ENCODE measurements at regions not wholly inside any gene's neighbourhood (a gene's known extent, or its start where the extent isn't known, plus 50 kb on each side); places are given as distances from the start of the nearest gene placed in this dataset.

DNA sequence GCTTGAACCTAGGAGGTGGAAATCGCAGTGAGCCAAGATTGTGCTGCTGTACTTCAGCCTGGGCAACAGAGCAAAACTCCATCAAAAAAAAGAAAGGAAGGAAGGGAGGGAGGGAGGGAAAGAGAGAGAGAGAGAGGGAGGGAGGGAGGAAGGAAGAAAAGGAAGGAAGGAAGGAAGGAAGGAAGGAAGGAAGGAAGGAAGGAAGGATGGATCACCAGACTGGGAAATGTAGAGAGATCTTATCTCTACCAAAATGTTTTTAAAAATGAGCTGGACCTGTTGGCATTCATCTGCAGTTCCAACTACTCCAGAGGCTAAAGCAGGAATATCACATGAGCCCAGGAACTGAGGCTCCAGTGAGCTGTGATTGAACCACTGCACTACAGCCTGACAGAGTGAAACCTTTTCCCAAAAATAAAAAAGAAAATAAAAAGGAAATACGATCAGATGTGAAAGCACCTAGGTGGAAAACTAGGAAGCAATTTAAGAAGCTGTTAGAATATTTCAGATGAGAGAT, 239.4 kb downstream of the CDH7 start:
- no peak overlapping the region for H3K4me2 ChIP-seq (ENCODE audit: low read length)
- RAD21 ChIA-PET (ENCODE audit: low non-redundant PET in 1 of 2, low total read pairs in 2 of 2, uncharacterized antibody in 2 of 2, unreplicated experiment in 2 of 2) = no interaction called here
- ATAC-seq = no peak
- H3K9ac ChIP-seq (ENCODE audit: low read length) = no peak overlapping the region
- intact Hi-C loops (cut with micrococcal nuclease) = no loop called here
- H3K4me3 ChIP-seq (replicated peaks in 1 of 2; ENCODE audit: low read depth in 1 of 2, low read length in 2 of 2) = no peak overlapping the region
- H3K27ac ChIP-seq (ENCODE audit: low read depth, low read length) = no peak overlapping the region
- H3K9me3 ChIP-seq (ENCODE audit: control insufficient read depth in 1 of 2, insufficient read depth in 1 of 2, low read depth in 1 of 2, low read length in 2 of 2) = peaks cover 0 to 5% of the 10 kb centered on the region in 2 experiments; a peak in 2 of 4 replicates
- H4K20me1 ChIP-seq (ENCODE audit: insufficient read depth) = no peaks in the 10 kb centered on the region
- no peak overlapping the region for H2AFZ ChIP-seq (ENCODE audit: low read depth, low read length, poor library complexity, severe bottlenecking)
- no peaks in the 10 kb centered on the region for H3K9me2 ChIP-seq (ENCODE audit: insufficient read depth)
- no peak for TF ChIP-seq SP1 (IDR thresholded peaks at IDR 0.05; ENCODE audit: low read depth)
- no peak for TF ChIP-seq SIN3A (IDR thresholded peaks at IDR 0.05; ENCODE audit: low read depth)
- TF ChIP-seq, protein P1, sequence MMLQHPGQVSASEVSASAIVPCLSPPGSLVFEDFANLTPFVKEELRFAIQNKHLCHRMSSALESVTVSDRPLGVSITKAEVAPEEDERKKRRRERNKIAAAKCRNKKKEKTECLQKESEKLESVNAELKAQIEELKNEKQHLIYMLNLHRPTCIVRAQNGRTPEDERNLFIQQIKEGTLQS (IDR thresholded peaks at IDR 0.05) = no peak
- TF ChIP-seq EGR1 (IDR thresholded peaks at IDR 0.05; ENCODE audit: low read depth) = no peak
- TF ChIP-seq POLR2AphosphoS5 (IDR thresholded peaks at IDR 0.05; ENCODE audit: low read depth, low read length) = no peak
- CTCF ChIA-PET = no interaction called here
- no peak for DNase-seq (ENCODE audit: low read depth, low spot score)
- BruUV-seq (replicated peaks) = no TSS peak
- no peaks in the 10 kb centered on the region for H3K36me3 ChIP-seq (ENCODE audit: control insufficient read depth in 1 of 2, insufficient read depth in 2 of 2, low read length in 2 of 2)
- no peaks in the 10 kb centered on the region for H3K27me3 ChIP-seq (ENCODE audit: insufficient read depth, low read length)
- POLR2A ChIA-PET = no interaction called here
- H3K79me2 ChIP-seq (ENCODE audit: insufficient read depth, low read length) = no peaks in the 10 kb centered on the region
- H3K4me1 ChIP-seq (ENCODE audit: control insufficient read depth in 1 of 2, insufficient read depth in 2 of 2, low read length in 2 of 2) = no peaks in the 10 kb centered on the region

GRCh38 chr18:65988972-65989371, 238.2 kb downstream of the CDH7 start:
- Histone ChIP-seq H3K27ac (ENCODE audit: low read depth, low read length) (no peak overlapping the region), H3K9ac (ENCODE audit: low read length) (no peak overlapping the region), H3K36me3 (ENCODE audit: control insufficient read depth in 1 of 2, insufficient read depth in 2 of 2, low read length in 2 of 2) (no peaks in the 10 kb centered on the region), H3K4me1 (ENCODE audit: control insufficient read depth in 1 of 2, insufficient read depth in 2 of 2, low read length in 2 of 2) (no peaks in the 10 kb centered on the region), H4K20me1 (ENCODE audit: insufficient read depth) (no peaks in the 10 kb centered on the region), H3K9me2 (ENCODE audit: insufficient read depth) (no peaks in the 10 kb centered on the region), H3K79me2 (ENCODE audit: insufficient read depth, low read length) (no peaks in the 10 kb centered on the region), H3K4me3 (replicated peaks in 1 of 2; ENCODE audit: low read depth in 1 of 2, low read length in 2 of 2) (no peak overlapping the region), H2AFZ (ENCODE audit: low read depth, low read length, poor library complexity, severe bottlenecking) (no peak overlapping the region), H3K27me3 (ENCODE audit: insufficient read depth, low read length) (no peaks in the 10 kb centered on the region), H3K9me3 (ENCODE audit: control insufficient read depth in 1 of 2, insufficient read depth in 1 of 2, low read depth in 1 of 2, low read length in 2 of 2) (peaks cover 0 to 3% of the 10 kb centered on the region in 2 experiments; a peak in 2 of 4 replicates), H3K4me2 (ENCODE audit: low read length) (no peak overlapping the region)
- no peak for ATAC-seq
- ChIA-PET CTCF (no interaction called here), POLR2A (no interaction called here), RAD21 (ENCODE audit: low non-redundant PET in 1 of 2, low total read pairs in 2 of 2, uncharacterized antibody in 2 of 2, unreplicated experiment in 2 of 2) (no interaction called here)
- TF ChIP-seq POLR2A (IDR thresholded peaks at IDR 0.05; ENCODE audit: borderline replicate concordance, extremely low read depth, insufficient read depth, insufficient read length) (no peak), SRF (IDR thresholded peaks at IDR 0.05; ENCODE audit: low read depth) (no peak), ZNF274 (IDR thresholded peaks at IDR 0.05; ENCODE audit: low read depth, low read length) (no peak), YY1 (IDR thresholded peaks at IDR 0.05; ENCODE audit: extremely low read depth, insufficient replicate concordance, low read depth, low read length) (no peak), EGR1 (IDR thresholded peaks at IDR 0.05; ENCODE audit: low read depth) (no peak), EZH2 (IDR thresholded peaks at IDR 0.05) (no peak), SIN3A (IDR thresholded peaks at IDR 0.05; ENCODE audit: low read depth) (no peak), POLR2AphosphoS5 (IDR thresholded peaks at IDR 0.05; ENCODE audit: low read depth, low read length) (no peak), TCF7L2 (IDR thresholded peaks at IDR 0.05; ENCODE audit: borderline replicate concordance, extremely low read depth, insufficient read depth, insufficient read length) (no peak), CBX3 (IDR thresholded peaks at IDR 0.05; ENCODE audit: low read depth) (no peak), ZBTB33 (IDR thresholded peaks at IDR 0.05; ENCODE audit: extremely low read depth, insufficient replicate concordance, low read length) (no peak), CEBPB (IDR thresholded peaks at IDR 0.05; ENCODE audit: low read depth) (no peak)
- TF ChIP-seq, protein P2, sequence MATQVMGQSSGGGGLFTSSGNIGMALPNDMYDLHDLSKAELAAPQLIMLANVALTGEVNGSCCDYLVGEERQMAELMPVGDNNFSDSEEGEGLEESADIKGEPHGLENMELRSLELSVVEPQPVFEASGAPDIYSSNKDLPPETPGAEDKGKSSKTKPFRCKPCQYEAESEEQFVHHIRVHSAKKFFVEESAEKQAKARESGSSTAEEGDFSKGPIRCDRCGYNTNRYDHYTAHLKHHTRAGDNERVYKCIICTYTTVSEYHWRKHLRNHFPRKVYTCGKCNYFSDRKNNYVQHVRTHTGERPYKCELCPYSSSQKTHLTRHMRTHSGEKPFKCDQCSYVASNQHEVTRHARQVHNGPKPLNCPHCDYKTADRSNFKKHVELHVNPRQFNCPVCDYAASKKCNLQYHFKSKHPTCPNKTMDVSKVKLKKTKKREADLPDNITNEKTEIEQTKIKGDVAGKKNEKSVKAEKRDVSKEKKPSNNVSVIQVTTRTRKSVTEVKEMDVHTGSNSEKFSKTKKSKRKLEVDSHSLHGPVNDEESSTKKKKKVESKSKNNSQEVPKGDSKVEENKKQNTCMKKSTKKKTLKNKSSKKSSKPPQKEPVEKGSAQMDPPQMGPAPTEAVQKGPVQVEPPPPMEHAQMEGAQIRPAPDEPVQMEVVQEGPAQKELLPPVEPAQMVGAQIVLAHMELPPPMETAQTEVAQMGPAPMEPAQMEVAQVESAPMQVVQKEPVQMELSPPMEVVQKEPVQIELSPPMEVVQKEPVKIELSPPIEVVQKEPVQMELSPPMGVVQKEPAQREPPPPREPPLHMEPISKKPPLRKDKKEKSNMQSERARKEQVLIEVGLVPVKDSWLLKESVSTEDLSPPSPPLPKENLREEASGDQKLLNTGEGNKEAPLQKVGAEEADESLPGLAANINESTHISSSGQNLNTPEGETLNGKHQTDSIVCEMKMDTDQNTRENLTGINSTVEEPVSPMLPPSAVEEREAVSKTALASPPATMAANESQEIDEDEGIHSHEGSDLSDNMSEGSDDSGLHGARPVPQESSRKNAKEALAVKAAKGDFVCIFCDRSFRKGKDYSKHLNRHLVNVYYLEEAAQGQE (IDR thresholded peaks at IDR 0.05; ENCODE audit: low read depth) = no peak
- intact Hi-C loops (cut with micrococcal nuclease) = no loop called here
- no TSS peak for BruUV-seq (replicated peaks)
- DNase-seq (ENCODE audit: low read depth, low spot score) = no peak

Measured in HCT116 (cell line).